ENCODE measurements at regions not wholly inside any gene's neighbourhood (a gene's known extent, or its start where the extent isn't known, plus 50 kb on each side); places are given as distances from the start of the nearest gene placed in this dataset.
A peak's percentile ranks its signal among the peaks of the same experiment; 100 is the strongest.

GRCh38 chr17:5702951-5703510 is 118.7 kb upstream of the NLRP1 start:
- no peak for TF ChIP-seq CTCF (conservative IDR thresholded peaks at IDR 0.05)
- H3K27ac ChIP-seq = no peak overlapping the region

GRCh38 chr17:5703736-5704135 is 119.4 kb upstream of the NLRP1 start:
- no peak for TF ChIP-seq CTCF (conservative IDR thresholded peaks at IDR 0.05)
- no peak overlapping the region for H3K27ac ChIP-seq

- H3K27ac ChIP-seq = no peak overlapping the region
- peak; percentile 13; the same call in 1 of the 2 replicates for TF ChIP-seq CTCF (conservative IDR thresholded peaks at IDR 0.05)
Observed at GRCh38 chr17:5705081-5705875, 121.0 kb upstream of the NLRP1 start.

GRCh38 chr17:5705876-5706576 is 121.7 kb upstream of the NLRP1 start:
- no peak overlapping the region for H3K27ac ChIP-seq
- no peak for TF ChIP-seq CTCF (conservative IDR thresholded peaks at IDR 0.05)

- H3K27ac ChIP-seq = no peak overlapping the region
- TF ChIP-seq CTCF (conservative IDR thresholded peaks at IDR 0.05) = peak; percentile 78
Observed at GRCh38 chr17:5706577-5707210, 122.4 kb upstream of the NLRP1 start.

GRCh38 chr17:5707482-5707881 is 123.2 kb upstream of the NLRP1 start:
- no peak overlapping the region for H3K27ac ChIP-seq
- no peak for TF ChIP-seq CTCF (conservative IDR thresholded peaks at IDR 0.05)

GRCh38 chr17:5708344-5708743 is 124.0 kb upstream of the NLRP1 start:
- TF ChIP-seq CTCF (conservative IDR thresholded peaks at IDR 0.05) = no peak
- H3K27ac ChIP-seq = no peak overlapping the region
